HCT116 (cell line): ENCODE measurements at regions not wholly inside any gene's neighbourhood (a gene's known extent, or its start where the extent isn't known, plus 50 kb on each side); places are given as distances from the start of the nearest gene placed in this dataset.

Experiments
- ATAC-seq: fragments of 200-7000 bp; cut with Tn5 transposase; 2 replicates; pipeline ENCODE4 v1.9.1; 2020; ENCODE audit warnings: mild to moderate bottlenecking, moderate library complexity
- BruUV-seq: library from RNA; stranded (reverse); fragments of 400-500 nt; replicated peaks from 2 replicates; lab custom pipeline; 2021; lab: Mats Ljungman, UMichigan
- CTCF ChIA-PET: fragments of 300-600 bp; sonication (Branson Sonifier 250); formaldehyde crosslinking; loops from one replicate; lab custom pipeline; 2021; ENCODE audit warnings: antibody characterized with exemption; lab: Charles Lee
- POLR2A ChIA-PET: fragments of 300-600, 350-600 bp; sonication (Branson Sonifier 250); formaldehyde crosslinking; loops from one replicate; lab custom pipeline; 2021; ENCODE audit warnings: antibody characterized with exemption; lab: Charles Lee
- RAD21 ChIA-PET, 2 experiments: fragments of 300-600 bp; sonication (Branson Sonifier 250); formaldehyde crosslinking; loops; one replicate each; lab custom pipeline; 2023; ENCODE audit warnings: low total read pairs in 2 of 2; ENCODE audit not compliant: uncharacterized antibody in 2 of 2, unreplicated experiment in 2 of 2, low non-redundant PET in 1 of 2; lab: Charles Lee
- DNase-seq: peaks from one replicate; pipeline ENCODE4 v3.0.0-alpha.2; 2010; ENCODE audit warnings: low read depth, low spot score
- H2AFZ ChIP-seq: fragments of 200-600 bp; shearing (Covaris generic), sonication (generic); 2 replicates; pipeline ENCODE4 v1.6.1; 2017; ENCODE audit warnings: low read depth, mixed run types, mixed read lengths, antibody characterized with exemption, low read length; ENCODE audit not compliant: poor library complexity, severe bottlenecking
- H3K27ac ChIP-seq: 2 replicates; pipeline ENCODE4 v1.5.1; 2012; ENCODE audit warnings: low read depth, low read length
- H3K27me3 ChIP-seq: fragments of 200-600 bp; sonication (generic); 2 replicates; pipeline ENCODE4 v1.6.1; 2016; ENCODE audit warnings: mixed run types, low read length, mixed read lengths; ENCODE audit not compliant: insufficient read depth
- H3K36me3 ChIP-seq, 2 experiments: fragments of 200-500 bp in 1 of 2; fragments of 200-600 bp in 1 of 2; sonication (Bioruptor generic) in 1 of 2; sonication (generic) in 1 of 2; 2 replicates each; pipeline versions ENCODE4 v1.5.1 to v1.6.1; 2014 to 2016; ENCODE audit warnings: low read length in 2 of 2, inconsistent platforms in 1 of 2, mixed read lengths in 1 of 2, mixed run types in 1 of 2; ENCODE audit not compliant: insufficient read depth in 2 of 2, control insufficient read depth in 1 of 2
- H3K4me1 ChIP-seq, 2 experiments: fragments of 200-600 bp in 1 of 2; sonication (generic) in 1 of 2; 2 replicates each; pipeline versions ENCODE4 v1.5.1 to v1.6.1; 2012 to 2017; ENCODE audit warnings: low read length in 2 of 2, inconsistent platforms in 1 of 2, mild to moderate bottlenecking in 1 of 2, mixed read lengths in 1 of 2, mixed run types in 1 of 2, moderate library complexity in 1 of 2; ENCODE audit not compliant: insufficient read depth in 2 of 2, control insufficient read depth in 1 of 2
- H3K4me2 ChIP-seq: fragments of 200-600 bp; sonication (generic); 2 replicates; pipeline ENCODE4 v1.6.1; 2017; ENCODE audit warnings: mixed run types, low read length, mixed read lengths
- H3K4me3 ChIP-seq, 2 experiments: fragments of 200-600 bp in 1 of 2; sonication (generic) in 1 of 2; replicated peaks in 1 of 2; 2 replicates each; pipeline ENCODE4 v1.5.1; 2011 to 2016; ENCODE audit warnings: low read length in 2 of 2, control low read depth in 1 of 2, low read depth in 1 of 2, mild to moderate bottlenecking in 1 of 2, mixed read lengths in 1 of 2, mixed run types in 1 of 2
- H3K79me2 ChIP-seq: fragments of 200-600 bp; sonication (generic); 2 replicates; pipeline ENCODE4 v1.6.1; 2017; ENCODE audit warnings: mild to moderate bottlenecking, mixed run types, low read length, moderate library complexity, mixed read lengths; ENCODE audit not compliant: insufficient read depth
- H3K9ac ChIP-seq: fragments of 200-600 bp; sonication (generic); 2 replicates; pipeline ENCODE4 v1.6.1; 2016; ENCODE audit warnings: low read length, mixed read lengths
- H3K9me2 ChIP-seq: fragments of 200-600 bp; sonication (generic), shearing (Covaris generic); 2 replicates; pipeline ENCODE4 v1.6.1; 2017; ENCODE audit warnings: mixed run types, mild to moderate bottlenecking, moderate library complexity; ENCODE audit not compliant: insufficient read depth
- H3K9me3 ChIP-seq, 2 experiments: fragments of 200-500 bp in 1 of 2; fragments of 200-600 bp in 1 of 2; sonication (Bioruptor generic) in 1 of 2; sonication (generic) in 1 of 2; 2 replicates each; pipeline ENCODE4 v1.6.1; 2014 to 2017; ENCODE audit warnings: low read length in 2 of 2, mixed read lengths in 2 of 2, inconsistent platforms in 1 of 2, low read depth in 1 of 2, mild to moderate bottlenecking in 1 of 2, mixed run types in 1 of 2, moderate library complexity in 1 of 2; ENCODE audit not compliant: control insufficient read depth in 1 of 2, insufficient read depth in 1 of 2
- H4K20me1 ChIP-seq: fragments of 200-600 bp; sonication (generic), shearing (Covaris generic); 2 replicates; pipeline ENCODE4 v1.6.1; 2017; ENCODE audit warnings: mixed run types, mild to moderate bottlenecking, moderate library complexity; ENCODE audit not compliant: insufficient read depth
- ATF3 ChIP-seq: IDR thresholded peaks from 2 replicates; pipeline ENCODE4 v1.6.1; 2012
- ELF1 ChIP-seq: IDR thresholded peaks from 2 replicates; pipeline ENCODE4 v1.6.1; 2012; ENCODE audit warnings: low read depth, borderline replicate concordance
- JUND ChIP-seq: IDR thresholded peaks from 2 replicates; pipeline ENCODE4 v1.6.1; 2012
- TCF7L2 ChIP-seq: IDR thresholded peaks from 2 replicates; pipeline ENCODE4 v1.7.0; 2011; ENCODE audit warnings: borderline replicate concordance, inconsistent platforms; ENCODE audit not compliant: insufficient read depth, insufficient read length; ENCODE audit errors: extremely low read depth
- intact Hi-C: fragments of 100-400 bp; cut with micrococcal nuclease; formaldehyde crosslinking; loops from 2 replicates; pipeline ENCODE4 v1.10.0; 2022

DNA sequence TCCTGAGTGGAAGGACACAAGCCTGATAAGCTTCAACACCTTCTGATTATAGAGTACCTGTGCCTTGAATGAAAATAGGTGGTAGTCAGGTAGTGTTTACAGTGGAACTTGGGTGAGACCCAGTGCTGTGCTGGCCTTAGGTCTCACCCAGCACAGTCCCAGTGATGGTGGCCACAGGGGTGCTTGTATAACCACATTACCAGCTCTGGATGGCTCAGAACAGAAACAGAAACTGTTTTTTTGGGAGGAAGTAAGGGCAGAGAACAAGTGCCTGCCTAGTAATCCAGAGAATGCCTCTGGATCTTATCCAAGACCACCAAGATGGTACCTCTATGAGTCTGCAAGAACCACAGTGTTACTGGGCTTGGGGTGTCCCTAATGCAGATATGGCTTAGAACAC lies 171.5 kb upstream of the DIPK2B start:
- no peak overlapping the region for H3K4me3 ChIP-seq

DNA sequence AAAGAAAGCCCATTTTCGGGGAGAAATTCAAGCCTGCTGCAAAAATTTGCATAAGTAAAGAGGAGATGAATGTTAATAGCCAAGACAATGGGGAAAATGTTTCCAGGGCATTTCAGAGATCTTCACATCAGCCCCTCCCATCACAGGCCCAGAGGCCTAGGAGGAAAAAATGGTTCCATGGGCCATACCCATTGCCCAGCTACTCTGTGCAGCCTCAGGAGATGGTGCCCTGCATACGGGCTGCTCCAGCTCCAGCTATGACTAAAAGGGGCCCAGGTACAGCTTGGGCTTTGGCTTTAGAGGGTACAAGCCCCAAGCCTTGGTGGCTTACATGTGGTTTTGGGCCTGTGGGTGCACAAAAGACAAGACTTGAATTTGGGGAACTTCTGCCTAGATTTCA lies 168.0 kb upstream of the DIPK2B start:
- H3K9ac ChIP-seq = no peak overlapping the region
- DNase-seq (no peak), ATAC-seq (no peak)
- H3K79me2 ChIP-seq = no peaks in the 10 kb centered on the region
- TF ChIP-seq ATF3 (no peak), ELF1 (no peak), JUND (no peak)
- no peaks in the 10 kb centered on the region for H3K9me3 ChIP-seq
- no peaks in the 10 kb centered on the region for H3K27me3 ChIP-seq
- CTCF ChIA-PET = no interaction called here
- intact Hi-C loops = no loop called here
- H3K4me1 ChIP-seq = no peaks in the 10 kb centered on the region
- no peak overlapping the region for H3K27ac ChIP-seq
- H3K9me2 ChIP-seq = no peaks in the 10 kb centered on the region
- POLR2A ChIA-PET = no interaction called here
- no peaks in the 10 kb centered on the region for H4K20me1 ChIP-seq
- H3K4me2 ChIP-seq = no peak overlapping the region
- H2AFZ ChIP-seq = no peak overlapping the region
- no peak overlapping the region for H3K4me3 ChIP-seq
- no peaks in the 10 kb centered on the region for H3K36me3 ChIP-seq
- no TSS peak for BruUV-seq
- RAD21 ChIA-PET = no interaction called here

More for the DNA sequence above, 171.5 kb upstream of the DIPK2B start:
- no peak overlapping the region for H3K27ac ChIP-seq
- no peaks in the 10 kb centered on the region for H3K27me3 ChIP-seq
- no peaks in the 10 kb centered on the region for H4K20me1 ChIP-seq
- no peaks in the 10 kb centered on the region for H3K4me1 ChIP-seq
- ChIA-PET RAD21 (no interaction called here), POLR2A (no interaction called here), CTCF (no interaction called here)
- intact Hi-C loops = no loop called here
- no peak for ATAC-seq
- H3K36me3 ChIP-seq = no peaks in the 10 kb centered on the region
- H3K4me2 ChIP-seq = no peak overlapping the region
- H3K9me2 ChIP-seq = no peaks in the 10 kb centered on the region
- H3K79me2 ChIP-seq = no peaks in the 10 kb centered on the region
- H2AFZ ChIP-seq = no peak overlapping the region
- H3K9me3 ChIP-seq = no peaks in the 10 kb centered on the region
- DNase-seq = no peak
- no TSS peak for BruUV-seq
- no peak overlapping the region for H3K9ac ChIP-seq
- TF ChIP-seq TCF7L2 = no peak
